Large intestine (tissue), 3 donors: ENCODE measurements at regions not wholly inside any gene's neighbourhood (a gene's known extent, or its start where the extent isn't known, plus 50 kb on each side); places are given as distances from the start of the nearest gene placed in this dataset.

Source experiments
- DNase-seq, 2 donors: peaks; one replicate each; pipeline versions ENCODE4 v3.0.0 to v3.0.0-alpha.2; 2013
- H3K27ac ChIP-seq: one replicate; pipeline ENCODE4 v1.5.1; 2013; ENCODE audit warnings: low read length
- H3K27me3 ChIP-seq: 2 replicates; pipeline ENCODE4 v1.6.1; 2013; ENCODE audit warnings: low read length; ENCODE audit not compliant: control insufficient read depth, insufficient read depth
- H3K36me3 ChIP-seq: 2 replicates; pipeline ENCODE4 v1.6.1; 2013; ENCODE audit warnings: low read length; ENCODE audit not compliant: control insufficient read depth, insufficient read depth
- H3K4me1 ChIP-seq: one replicate; pipeline ENCODE4 v1.6.1; 2013; ENCODE audit warnings: low read length; ENCODE audit not compliant: control insufficient read depth, insufficient read depth
- H3K4me3 ChIP-seq: one replicate; pipeline ENCODE4 v1.5.1; 2013; ENCODE audit warnings: low read length
- H3K9me3 ChIP-seq: one replicate; pipeline ENCODE4 v1.6.1; 2013; ENCODE audit warnings: mild to moderate bottlenecking, low read depth, low read length, moderate library complexity; ENCODE audit not compliant: control insufficient read depth
- WGBS: methylation state at CpG from one replicate; pipeline ENCODE4 v1.1.5; 2013; ENCODE audit warnings: low lambda C conversion rate; ENCODE audit not compliant: insufficient coverage; 5-methylcytosine and 5-hydroxymethylcytosine counted together

- 95% methylated on average over 2 of the region's 3 CpGs for WGBS
- Histone ChIP-seq H3K4me3 (no peak overlapping the region), H3K27ac (no peak overlapping the region), H3K4me1 (no peaks in the 10 kb centered on the region), H3K36me3 (no peaks in the 10 kb centered on the region), H3K27me3 (no peaks in the 10 kb centered on the region), H3K9me3 (no peaks in the 10 kb centered on the region)
- DNase-seq, result no peak
These were observed 348.9 kb downstream of the TGFB2 start for GRCh38 chr1:218694085-218694484.

DNA sequence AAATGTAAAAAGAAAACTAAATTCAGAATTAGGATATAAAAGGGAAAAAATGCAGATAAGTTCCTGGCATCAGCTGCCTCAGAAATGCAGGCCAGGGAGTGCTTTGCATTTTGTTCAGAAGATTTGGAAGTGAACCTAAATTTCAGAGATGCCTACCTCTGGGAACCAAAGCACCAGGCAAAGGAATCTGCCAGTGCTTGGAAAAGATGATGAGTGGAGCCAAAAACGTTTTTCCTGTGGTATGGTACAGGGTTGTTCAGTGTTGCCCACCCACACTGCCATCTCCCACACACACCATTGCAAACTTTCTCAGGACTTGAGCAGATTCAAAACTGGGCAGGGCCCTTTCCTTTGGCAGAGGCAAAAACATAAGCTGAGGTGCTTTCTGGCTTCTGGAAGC is 349.5 kb downstream of the TGFB2 start:
- no peak overlapping the region for H3K4me3 ChIP-seq
- WGBS, result no CpG with 5 or more reads among the region's 1 CpG
- H3K27ac ChIP-seq, result no peak overlapping the region
- H3K4me1 ChIP-seq, result no peaks in the 10 kb centered on the region
- no peak for DNase-seq
- no peaks in the 10 kb centered on the region for H3K9me3 ChIP-seq
- no peaks in the 10 kb centered on the region for H3K36me3 ChIP-seq
- H3K27me3 ChIP-seq, result no peaks in the 10 kb centered on the region

DNA sequence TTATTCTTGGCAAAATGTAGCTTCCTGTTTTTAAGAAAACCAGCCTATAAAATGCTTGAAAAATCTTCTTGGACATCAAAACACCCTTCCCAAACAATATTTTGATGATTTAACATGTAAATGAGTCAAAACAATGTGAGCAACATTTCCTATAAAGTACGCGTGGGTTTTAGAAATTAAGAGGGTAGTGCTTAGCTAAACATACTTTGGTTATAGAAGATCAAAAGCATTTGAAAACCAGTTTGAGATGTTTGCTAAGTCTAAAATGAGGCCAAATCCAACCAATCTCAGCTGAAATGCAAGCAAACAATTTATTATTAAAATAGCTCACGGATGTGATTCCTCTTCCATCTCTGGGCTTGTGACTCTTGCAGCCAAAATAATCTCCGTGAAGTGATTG is 350.4 kb downstream of the TGFB2 start:
- no peak for DNase-seq
- Histone ChIP-seq H3K4me1 (no peaks in the 10 kb centered on the region), H3K27ac (no peak overlapping the region), H3K36me3 (no peaks in the 10 kb centered on the region), H3K4me3 (no peak overlapping the region), H3K9me3 (no peaks in the 10 kb centered on the region), H3K27me3 (no peaks in the 10 kb centered on the region)
- WGBS, result 93% methylated on average over 3 of the region's 4 CpGs

GRCh38 chr1:218698141-218698540 is 353.0 kb downstream of the TGFB2 start:
- DNase-seq, result no peak
- Histone ChIP-seq H3K27ac (no peak overlapping the region), H3K27me3 (no peaks in the 10 kb centered on the region), H3K9me3 (no peaks in the 10 kb centered on the region), H3K4me1 (no peaks in the 10 kb centered on the region), H3K36me3 (no peaks in the 10 kb centered on the region), H3K4me3 (no peak overlapping the region)

- H3K27me3 ChIP-seq, result no peaks in the 10 kb centered on the region
- DNase-seq, result no peak
These were observed 354.3 kb downstream of the TGFB2 start for GRCh38 chr1:218699421-218699820.

GRCh38 chr1:218699865-218700264 is 354.7 kb downstream of the TGFB2 start:
- Histone ChIP-seq H3K4me1 (no peaks in the 10 kb centered on the region), H3K27me3 (no peaks in the 10 kb centered on the region), H3K36me3 (no peaks in the 10 kb centered on the region), H3K9me3 (no peaks in the 10 kb centered on the region), H3K27ac (no peak overlapping the region), H3K4me3 (no peak overlapping the region)
- no peak for DNase-seq
- no CpG with 5 or more reads among the region's 2 CpGs for WGBS

More at GRCh38 chr1:218699421-218699820, 354.3 kb downstream of the TGFB2 start:
- Histone ChIP-seq H3K4me1 (no peaks in the 10 kb centered on the region), H3K9me3 (no peaks in the 10 kb centered on the region), H3K27ac (no peak overlapping the region), H3K4me3 (no peak overlapping the region), H3K36me3 (no peaks in the 10 kb centered on the region)
- 91% methylated on average over 3 of the region's 3 CpGs for WGBS

GRCh38 chr1:218700666-218701065 is 355.5 kb downstream of the TGFB2 start:
- H3K4me1 ChIP-seq, result no peaks in the 10 kb centered on the region
- H3K27ac ChIP-seq, result no peak overlapping the region
- H3K9me3 ChIP-seq, result no peaks in the 10 kb centered on the region
- no peak overlapping the region for H3K4me3 ChIP-seq
- no peak for DNase-seq
- no peaks in the 10 kb centered on the region for H3K36me3 ChIP-seq
- WGBS, result 92% methylated on average over 2 of the region's 7 CpGs
- H3K27me3 ChIP-seq, result no peaks in the 10 kb centered on the region

DNA sequence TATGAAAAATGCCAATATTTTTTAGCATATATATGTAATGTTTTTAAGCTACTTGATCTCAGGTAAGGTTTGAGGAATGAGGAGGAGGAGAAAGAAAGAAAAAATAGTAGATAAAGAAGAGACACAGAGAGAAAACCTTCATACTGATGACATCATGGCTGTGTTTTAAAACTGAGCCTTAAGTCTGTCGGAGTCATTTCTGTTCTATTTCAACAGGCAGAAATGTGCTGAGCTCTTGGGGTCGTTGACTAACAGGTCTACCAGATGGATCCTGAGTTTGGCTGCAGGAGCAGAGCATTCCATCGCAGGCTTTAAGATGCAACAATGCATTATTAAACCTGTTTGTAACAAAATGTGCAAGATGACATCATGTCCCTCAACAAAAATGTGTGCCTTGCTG is 356.0 kb downstream of the TGFB2 start:
- Histone ChIP-seq H3K27me3 (no peaks in the 10 kb centered on the region), H3K4me3 (no peak overlapping the region), H3K27ac (no peak overlapping the region), H3K4me1 (no peaks in the 10 kb centered on the region), H3K9me3 (no peaks in the 10 kb centered on the region), H3K36me3 (no peaks in the 10 kb centered on the region)
- no CpG with 5 or more reads among the region's 3 CpGs for WGBS
- DNase-seq, result no peak

GRCh38 chr1:218702775-218703174 is 357.6 kb downstream of the TGFB2 start:
- no peak overlapping the region for H3K27ac ChIP-seq
- 89% methylated on average over 1 of the region's 1 CpG for WGBS
- H3K27me3 ChIP-seq, result no peaks in the 10 kb centered on the region
- no peaks in the 10 kb centered on the region for H3K9me3 ChIP-seq
- H3K4me1 ChIP-seq, result no peaks in the 10 kb centered on the region
- no peak for DNase-seq
- no peak overlapping the region for H3K4me3 ChIP-seq
- H3K36me3 ChIP-seq, result no peaks in the 10 kb centered on the region

DNA sequence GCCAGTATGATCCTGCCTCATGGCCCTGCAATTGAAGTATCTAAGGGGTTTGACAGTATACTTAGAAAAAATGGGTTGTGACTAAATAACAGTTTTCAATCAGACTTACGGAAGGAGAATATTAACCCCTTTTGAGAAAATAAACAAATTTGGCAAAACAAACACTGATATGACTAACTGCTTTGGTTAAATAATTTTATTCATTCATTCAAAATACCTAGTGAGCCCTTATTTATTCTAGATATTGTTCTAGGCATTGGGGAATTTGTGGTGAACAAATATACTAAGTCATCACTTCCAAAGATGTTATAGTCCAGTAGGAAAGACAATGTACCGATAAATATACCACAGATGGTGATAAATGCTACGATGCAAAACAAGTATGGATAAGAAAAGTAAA is 358.7 kb downstream of the TGFB2 start:
- Histone ChIP-seq H3K27ac (no peak overlapping the region), H3K4me1 (no peaks in the 10 kb centered on the region), H3K36me3 (no peaks in the 10 kb centered on the region), H3K27me3 (no peaks in the 10 kb centered on the region), H3K4me3 (no peak overlapping the region), H3K9me3 (no peaks in the 10 kb centered on the region)
- no peak for DNase-seq
- 93% methylated on average over 2 of the region's 3 CpGs for WGBS

GRCh38 chr1:218705391-218705790 is 360.3 kb downstream of the TGFB2 start:
- H3K27ac ChIP-seq, result no peak overlapping the region
- H3K27me3 ChIP-seq, result no peaks in the 10 kb centered on the region
- H3K4me3 ChIP-seq, result no peak overlapping the region
- no peaks in the 10 kb centered on the region for H3K9me3 ChIP-seq
- WGBS, result no CpG with 5 or more reads among the region's 2 CpGs
- H3K36me3 ChIP-seq, result no peaks in the 10 kb centered on the region
- no peaks in the 10 kb centered on the region for H3K4me1 ChIP-seq
- DNase-seq, result no peak
